HG03064 (cell line): ENCODE measurements at regions not wholly inside any gene's neighbourhood (a gene's known extent, or its start where the extent isn't known, plus 50 kb on each side); places are given as distances from the start of the nearest gene placed in this dataset.

ENCODE experiments used
- ATAC-seq: cut with Tn5 transposase; IDR thresholded peaks from one replicate; pipeline ENCODE4 v1.9.1; 2021; ENCODE audit warnings: low read depth; ENCODE audit not compliant: unreplicated experiment

GRCh38 chr4:83830138-83830888 lies 294.4 kb downstream of the GPAT3 start:
- no peak for ATAC-seq

DNA sequence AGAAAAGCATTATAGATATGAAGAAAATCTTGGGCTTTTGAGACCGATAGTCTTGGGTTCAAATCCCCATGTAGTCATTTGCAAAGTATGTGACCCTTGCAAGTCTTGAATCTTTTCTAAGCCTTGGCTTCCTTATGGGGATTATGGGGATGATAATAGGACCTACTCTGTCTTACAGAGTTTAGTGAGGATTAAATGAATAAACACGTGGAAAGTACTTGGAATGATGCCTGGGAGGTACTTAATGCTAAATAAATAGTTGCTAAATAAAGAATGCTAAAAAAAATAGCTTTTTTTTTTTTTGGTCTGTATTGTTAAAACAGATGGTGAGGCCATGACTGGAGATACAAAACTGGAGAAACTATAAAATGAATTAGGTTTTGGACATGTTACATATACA lies 292.7 kb downstream of the GPAT3 start:
- ATAC-seq = no peak

- ATAC-seq = no peak
Measured at GRCh38 chr4:83821493-83821892, 285.6 kb downstream of the GPAT3 start.

DNA sequence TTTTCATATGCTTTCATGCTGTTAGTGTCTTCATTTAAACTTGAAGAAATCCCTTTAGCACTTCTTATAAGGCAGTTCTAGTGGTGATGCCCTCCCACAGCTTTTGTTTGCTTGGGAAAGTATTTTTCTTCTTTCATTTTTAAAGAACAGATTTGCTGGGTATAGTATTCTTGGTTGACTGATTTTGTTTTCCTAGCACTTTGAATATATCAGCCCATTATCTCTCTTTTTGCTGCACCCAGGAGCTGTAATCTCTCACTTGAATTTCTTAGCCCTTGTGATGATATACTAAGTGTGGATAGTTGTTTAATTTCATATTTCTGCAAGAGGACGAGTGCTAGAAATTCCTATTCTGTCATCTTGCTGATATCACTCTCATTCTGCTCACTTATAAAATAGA lies 283.7 kb downstream of the GPAT3 start:
- no peak for ATAC-seq

- no peak for ATAC-seq
Measured at GRCh38 chr4:83810428-83810827, 274.5 kb downstream of the GPAT3 start.

DNA sequence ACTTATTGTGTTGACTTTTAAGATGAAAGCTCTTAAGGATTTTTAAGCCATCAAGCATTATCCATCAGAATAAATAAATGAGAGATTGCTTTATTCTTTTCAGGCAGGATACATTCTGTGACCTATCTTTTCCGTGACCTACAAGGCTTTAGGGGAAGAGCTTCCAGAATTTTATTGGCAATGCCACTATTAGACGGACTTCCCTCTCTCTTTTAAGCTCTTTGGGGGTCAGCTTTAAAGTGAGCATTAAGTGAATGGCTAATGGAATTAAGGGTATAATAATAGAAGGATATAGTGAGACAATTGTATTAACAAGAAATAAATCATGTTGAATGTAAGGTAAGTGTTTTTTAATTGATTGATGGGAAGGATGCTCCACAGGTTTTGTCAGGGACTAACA lies 273.7 kb downstream of the GPAT3 start:
- ATAC-seq = no peak

DNA sequence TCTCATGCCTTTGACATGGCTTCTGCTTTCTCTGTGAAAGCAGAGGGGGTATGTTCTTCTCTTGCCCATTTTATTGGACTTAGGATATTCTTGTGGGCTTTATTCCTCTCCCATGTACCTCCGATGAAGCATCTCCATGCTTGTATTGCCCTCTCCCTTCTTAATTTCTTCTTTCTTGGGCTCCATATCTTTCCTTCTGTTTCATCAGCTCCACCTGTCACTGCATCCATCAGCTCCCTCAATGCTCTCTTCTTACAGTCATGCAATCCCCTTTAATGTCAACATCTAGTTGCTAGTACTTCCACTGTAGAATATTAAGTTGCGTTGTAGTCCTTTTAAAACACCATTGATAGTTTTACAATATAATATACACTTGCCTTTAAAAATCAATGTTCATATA lies 257.6 kb downstream of the GPAT3 start:
- no peak for ATAC-seq

DNA sequence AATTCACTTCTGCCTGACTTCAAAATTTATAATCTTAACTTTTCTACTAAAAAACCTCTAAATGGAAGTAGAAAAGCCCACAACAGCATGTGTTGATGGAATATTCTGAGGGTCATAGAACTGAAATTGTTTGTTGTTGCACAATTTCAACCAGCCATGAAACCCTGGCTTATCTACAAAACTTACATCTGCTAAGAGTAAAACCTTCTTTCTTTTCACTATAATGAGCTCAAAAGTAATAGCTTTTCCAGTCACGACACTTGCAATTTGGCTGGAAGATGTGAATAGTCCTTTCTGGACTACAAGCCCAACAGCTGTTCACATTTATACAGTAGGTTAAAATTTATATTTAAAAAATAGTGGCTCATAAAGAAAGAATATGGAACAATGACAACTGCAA lies 250.0 kb downstream of the GPAT3 start:
- ATAC-seq = no peak

DNA sequence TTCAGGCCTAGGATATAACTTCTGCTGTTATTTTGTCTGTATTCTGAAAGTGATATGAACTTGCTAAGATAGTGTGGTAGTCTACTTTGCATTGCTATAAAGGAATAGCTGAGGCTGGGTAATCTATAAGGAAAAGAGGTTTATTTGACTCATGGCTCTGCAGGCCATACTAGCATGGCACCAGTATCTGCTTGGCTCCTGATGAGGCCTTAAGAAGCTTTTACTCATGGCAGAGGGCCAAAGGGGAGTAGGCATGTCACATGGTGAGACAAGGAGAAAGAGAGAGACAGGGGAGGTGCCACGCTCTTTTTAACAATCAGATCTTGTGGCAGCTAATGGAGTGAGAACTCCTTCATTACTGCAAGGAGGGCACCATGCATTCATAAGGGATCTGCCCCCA lies 247.3 kb downstream of the GPAT3 start:
- ATAC-seq = no peak

GRCh38 chr4:83782591-83782990 lies 246.7 kb downstream of the GPAT3 start:
- no peak for ATAC-seq

GRCh38 chr4:83781434-83781833 lies 245.5 kb downstream of the GPAT3 start:
- no peak for ATAC-seq

- ATAC-seq = no peak
Measured at GRCh38 chr4:83780053-83780733, 244.3 kb downstream of the GPAT3 start.

DNA sequence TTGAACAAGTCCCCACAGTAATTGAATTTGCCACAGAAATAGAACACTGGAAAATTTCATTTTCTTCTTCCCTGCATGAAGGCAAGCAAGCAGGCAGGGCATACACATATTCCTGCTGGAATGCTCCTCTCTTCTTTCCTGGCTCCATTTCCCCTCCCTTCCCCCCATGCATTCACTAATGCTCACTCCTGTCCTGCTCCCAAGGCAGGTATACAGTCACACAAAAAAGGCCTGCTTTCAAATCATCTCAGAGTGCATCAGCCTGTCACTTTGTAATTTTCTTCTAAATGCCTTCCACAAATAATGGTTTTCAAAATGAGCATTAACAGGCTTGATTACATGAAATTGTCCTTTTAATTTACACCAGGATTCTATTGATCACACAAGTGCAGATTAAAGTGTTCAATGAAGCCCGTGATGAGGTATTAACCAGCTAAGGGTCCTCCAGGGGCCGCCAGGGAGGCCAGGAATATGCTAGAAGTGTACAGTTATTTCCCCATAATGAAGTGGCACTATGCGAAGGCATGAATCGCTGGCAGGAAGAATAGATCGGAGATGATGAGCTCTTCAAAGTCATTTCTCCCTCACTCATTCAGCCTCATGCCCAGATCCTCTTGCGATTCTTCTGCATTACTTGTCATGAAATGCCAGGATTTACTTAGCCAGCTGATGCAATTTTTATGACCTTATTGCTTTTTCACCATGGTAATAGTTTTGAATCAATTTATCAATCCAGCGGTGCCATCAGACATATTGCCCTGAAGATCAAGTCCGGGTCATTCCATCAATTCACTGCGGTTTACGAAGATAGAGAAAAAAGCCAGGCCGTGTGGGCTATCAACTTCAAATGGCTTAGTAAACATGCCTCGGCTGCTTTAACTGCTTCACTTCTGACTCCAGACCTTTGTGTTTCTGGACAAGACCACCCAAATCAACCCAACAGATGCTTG lies 243.5 kb downstream of the GPAT3 start:
- no peak for ATAC-seq

GRCh38 chr4:83772685-83773084 lies 236.8 kb downstream of the GPAT3 start:
- no peak for ATAC-seq

DNA sequence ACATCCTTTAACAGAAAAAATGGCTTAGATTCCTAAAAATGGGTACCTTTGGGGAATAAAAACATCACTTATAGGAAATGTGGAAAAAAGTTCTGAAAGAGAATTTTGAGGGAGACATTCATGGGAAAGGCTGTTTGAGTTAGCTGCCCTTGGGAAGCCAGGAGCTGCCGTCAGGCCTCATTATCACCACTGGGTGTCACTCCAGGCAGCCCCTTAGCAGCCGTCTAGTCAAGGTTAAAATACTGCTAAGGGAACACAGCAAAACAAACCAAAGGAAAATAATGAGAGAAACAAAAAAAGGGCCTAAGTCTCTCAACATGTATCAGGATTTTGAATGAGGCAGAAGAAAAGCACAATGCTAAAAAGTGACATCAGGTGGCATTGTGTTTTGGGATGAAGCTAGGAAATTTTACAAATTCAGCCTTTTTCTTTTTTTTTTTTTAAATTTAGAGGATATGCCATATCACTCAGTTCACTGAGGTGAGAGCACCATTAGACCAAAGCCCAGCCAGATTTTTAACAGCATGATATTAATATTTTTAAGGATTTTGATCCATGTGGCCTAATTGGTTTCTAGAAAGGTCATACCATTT lies 235.3 kb downstream of the GPAT3 start:
- no peak for ATAC-seq

DNA sequence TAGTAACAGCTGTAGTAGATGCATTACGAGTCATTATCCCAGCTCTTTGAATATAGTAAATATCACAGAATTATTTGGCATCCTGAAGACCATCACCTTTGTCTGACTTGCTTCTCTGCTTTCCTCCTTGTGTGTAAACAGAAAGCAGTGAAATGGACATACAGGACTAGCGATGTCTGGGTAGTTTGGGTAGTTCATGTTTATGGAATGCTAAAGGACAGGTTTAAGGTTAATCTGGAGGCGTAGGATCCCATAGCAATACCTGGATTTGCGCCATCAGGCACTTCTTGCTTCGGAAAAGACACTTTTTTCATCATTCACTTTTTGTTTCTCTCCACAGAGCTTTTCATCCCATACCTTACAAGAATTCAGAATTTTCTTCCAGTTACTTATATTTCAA lies 232.2 kb downstream of the GPAT3 start:
- ATAC-seq = no peak

DNA sequence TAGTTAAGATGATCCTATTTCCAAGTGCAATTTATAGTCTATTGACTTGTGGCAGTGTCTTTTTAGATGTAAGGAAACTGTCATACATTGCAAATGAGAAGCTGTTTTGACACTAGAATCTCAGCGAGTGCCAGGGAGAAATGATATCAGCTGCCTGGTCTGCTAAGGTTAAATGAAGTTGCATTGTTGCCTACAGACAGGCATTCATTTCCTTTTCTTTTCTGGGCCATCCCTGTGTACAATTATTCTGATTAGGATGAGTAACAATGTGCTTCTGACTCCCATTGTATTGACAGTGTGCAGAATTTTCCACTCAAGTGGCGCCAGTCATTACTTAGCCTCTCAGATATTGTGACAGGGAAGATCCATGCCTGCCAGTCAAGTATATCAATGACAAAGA lies 231.2 kb downstream of the GPAT3 start:
- no peak for ATAC-seq

GRCh38 chr4:83759611-83760010 lies 223.7 kb downstream of the GPAT3 start:
- ATAC-seq = no peak

GRCh38 chr4:83758285-83758684 lies 222.4 kb downstream of the GPAT3 start:
- no peak for ATAC-seq

GRCh38 chr4:83757121-83757621 lies 221.3 kb downstream of the GPAT3 start:
- ATAC-seq = no peak

GRCh38 chr4:83753260-83753659 lies 217.4 kb downstream of the GPAT3 start:
- ATAC-seq = no peak
